NCI-H1436 (cell line): ENCODE measurements at regions not wholly inside any gene's neighbourhood (a gene's known extent, or its start where the extent isn't known, plus 50 kb on each side); places are given as distances from the start of the nearest gene placed in this dataset.
"Not testable (repeated sequence)": the region's sequence is repeated elsewhere in the genome, so short reads cannot be mapped to it uniquely, and the experiment has no call there.

Experiments
- DNase-seq: peaks from one replicate; lab custom pipeline; 2025; lab: John Stamatoyannopoulos, UW

GRCh38 chr5:74534397-74535129 lies 106.0 kb downstream of the ENC1 start:
- no peak for DNase-seq

GRCh38 chr5:74530326-74531050 lies 110.0 kb downstream of the ENC1 start:
- no peak for DNase-seq

GRCh38 chr5:74529101-74529500 lies 111.4 kb downstream of the ENC1 start:
- DNase-seq, result no peak

- no peak for DNase-seq
Measured at GRCh38 chr5:74526111-74526510, 114.4 kb downstream of the ENC1 start.

- not testable (repeated sequence) for DNase-seq
Measured at GRCh38 chr5:74524767-74525166, 115.8 kb downstream of the ENC1 start.

- DNase-seq, result not testable (repeated sequence)
Measured at GRCh38 chr5:74523698-74524097, 116.8 kb downstream of the ENC1 start.

GRCh38 chr5:74522838-74523237 lies 117.7 kb downstream of the ENC1 start:
- not testable (repeated sequence) for DNase-seq

GRCh38 chr5:74521401-74521800 lies 119.1 kb downstream of the ENC1 start:
- DNase-seq, result no peak

GRCh38 chr5:74519679-74520078 lies 120.8 kb downstream of the ENC1 start:
- DNase-seq, result no peak

- no peak for DNase-seq
Measured at GRCh38 chr5:74519161-74519571, 121.4 kb downstream of the ENC1 start.

- no peak for DNase-seq
Measured at GRCh38 chr5:74517700-74518099, 122.8 kb downstream of the ENC1 start.

GRCh38 chr5:74516211-74516636 lies 124.3 kb downstream of the ENC1 start:
- no peak for DNase-seq

- no peak for DNase-seq
Measured at GRCh38 chr5:74514888-74515551, 125.5 kb downstream of the ENC1 start.

GRCh38 chr5:74511770-74512169 lies 128.8 kb downstream of the ENC1 start:
- not testable (repeated sequence) for DNase-seq

- no peak for DNase-seq
Measured at GRCh38 chr5:74510476-74511075, 130.0 kb downstream of the ENC1 start.

GRCh38 chr5:74507370-74508005 lies 133.0 kb downstream of the ENC1 start:
- no peak for DNase-seq

GRCh38 chr5:74506119-74506518 lies 134.4 kb downstream of the ENC1 start:
- no peak for DNase-seq

- DNase-seq, result no peak
Measured at GRCh38 chr5:74504463-74504862, 136.1 kb downstream of the ENC1 start.

GRCh38 chr5:74502479-74502950 lies 138.0 kb downstream of the ENC1 start:
- DNase-seq, result no peak

- DNase-seq, result no peak
Measured at GRCh38 chr5:74501674-74502478, 138.7 kb downstream of the ENC1 start.
